Stimulated activated CD8-positive, alpha-beta memory T cell treated with anti-CD3 and anti-CD28 coated beads, Interleukin-4, amount 100 ng/mL, for 4 hours (primary cell): ENCODE measurements at regions not wholly inside any gene's neighbourhood (a gene's known extent, or its start where the extent isn't known, plus 50 kb on each side); places are given as distances from the start of the nearest gene placed in this dataset.

Source experiments
- DNase-seq, 2 donors: peaks; one replicate each; pipeline ENCODE4 v3.0.0-alpha.2; 2020; ENCODE audit warnings: low read depth in 2 of 2, low spot score in 1 of 2

DNA sequence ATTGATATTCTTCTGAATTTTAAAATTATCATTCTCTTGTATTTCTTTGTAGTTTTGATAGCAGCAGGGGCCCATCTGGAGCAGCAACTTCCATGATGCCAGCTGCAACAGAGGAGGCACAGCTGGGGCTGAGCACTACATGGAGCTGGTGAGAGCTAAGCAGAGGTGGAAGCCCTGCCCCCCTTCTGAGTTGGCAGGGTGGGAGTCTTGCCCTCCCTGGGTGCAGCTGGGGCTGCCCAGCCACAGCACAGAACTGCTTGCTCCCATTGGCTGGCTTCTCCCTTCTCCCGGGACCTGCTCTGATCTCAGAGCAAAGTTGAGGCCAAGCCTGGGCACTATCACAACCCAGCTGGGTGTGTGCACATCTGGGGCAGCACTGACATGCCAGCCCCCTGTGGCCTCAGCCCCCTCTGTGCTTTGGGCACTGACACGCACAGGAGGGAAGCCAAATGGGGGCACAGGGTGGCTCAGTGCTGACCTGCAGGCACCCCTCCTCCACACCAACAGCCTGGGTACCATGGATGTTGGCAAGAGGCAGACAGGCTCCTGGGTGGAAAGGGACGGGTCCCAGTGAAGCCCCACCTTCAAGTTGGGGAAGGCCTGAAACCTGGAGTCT lies 69.1 kb upstream of the EYA4 start:
- DNase-seq: no peak

DNA sequence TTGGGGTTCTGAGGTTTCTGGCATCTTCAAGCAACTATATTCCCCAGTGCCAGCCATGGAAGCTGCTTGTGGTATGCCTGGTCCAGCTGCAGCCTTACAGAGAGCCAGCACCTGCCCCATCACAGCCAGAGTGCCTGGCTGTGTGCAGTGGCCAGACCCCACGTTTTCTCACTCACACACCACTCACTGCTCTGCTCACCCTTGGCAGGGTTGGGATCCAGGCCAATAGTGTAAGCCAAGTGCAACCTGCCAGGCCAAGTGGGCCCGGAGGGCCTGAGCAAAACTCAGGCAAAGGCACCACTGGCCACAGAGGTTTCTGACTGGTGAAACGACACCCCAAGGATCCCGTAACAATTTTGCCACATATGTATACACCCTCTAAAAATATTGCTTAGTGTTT lies 67.9 kb upstream of the EYA4 start:
- no peak for DNase-seq

GRCh38 chr6:133179481-133179880 lies 61.7 kb upstream of the EYA4 start:
- DNase-seq: no peak

GRCh38 chr6:133183691-133184090 lies 57.5 kb upstream of the EYA4 start:
- no peak for DNase-seq

GRCh38 chr6:133184798-133185372 lies 56.3 kb upstream of the EYA4 start:
- DNase-seq: no peak

GRCh38 chr6:133185731-133186130 lies 55.4 kb upstream of the EYA4 start:
- no peak for DNase-seq

- DNase-seq: no peak
Measured at GRCh38 chr6:133187114-133187513, 54.0 kb upstream of the EYA4 start.

GRCh38 chr6:133187657-133188453 lies 53.3 kb upstream of the EYA4 start:
- no peak for DNase-seq

- DNase-seq: no peak
Measured at GRCh38 chr6:133190912-133191311, 50.2 kb upstream of the EYA4 start.

DNA sequence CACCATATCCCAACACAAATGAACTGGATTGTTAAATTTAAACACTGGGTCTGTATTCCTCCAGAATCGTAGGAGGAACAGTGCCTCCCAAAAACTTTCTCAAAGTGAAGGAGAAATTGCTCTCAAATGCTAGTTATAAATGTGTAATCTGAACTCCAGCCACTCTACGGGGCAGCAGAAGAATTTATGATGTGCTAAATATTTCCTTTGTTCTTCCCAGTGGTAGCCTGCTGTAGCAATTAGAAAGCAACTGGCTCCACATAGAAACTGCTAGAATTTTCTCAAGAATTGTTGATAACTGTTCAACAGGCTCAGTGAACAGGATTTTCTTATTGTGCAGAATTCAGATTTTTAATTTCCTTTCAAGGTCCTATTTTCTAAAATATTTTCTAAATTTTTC lies 49.8 kb upstream of the EYA4 start:
- DNase-seq: no peak
